GM23338 (cell line): ENCODE measurements at regions not wholly inside any gene's neighbourhood (a gene's known extent, or its start where the extent isn't known, plus 50 kb on each side); places are given as distances from the start of the nearest gene placed in this dataset.
A peak's percentile ranks its signal among the peaks of the same experiment; 100 is the strongest.

Experiments
- ATAC-seq: fragments of 200-7000 bp; cut with Tn5 transposase; 3 replicates; pipeline ENCODE4 v1.9.1; 2020
- DNase-seq: peaks from one replicate; pipeline ENCODE4 v3.0.0-alpha.2; 2015; ENCODE audit warnings: low spot score
- H2AFZ ChIP-seq: fragments of 200-600 bp; sonication (generic); 2 replicates; pipeline ENCODE4 v1.8.0; 2016; ENCODE audit warnings: antibody characterized with exemption, mild to moderate bottlenecking, moderate library complexity
- H3F3A ChIP-seq: fragments of 200-600 bp; sonication (generic); replicated peaks from 2 replicates; pipeline ENCODE4 v1.8.0; 2017; ENCODE audit warnings: antibody characterized with exemption, mixed run types, low read depth
- H3K27ac ChIP-seq: fragments of 200-600 bp; sonication (generic); 2 replicates; pipeline ENCODE4 v1.6.1; 2016; ENCODE audit warnings: low read depth
- H3K27me3 ChIP-seq: fragments of 200-600 bp; sonication (generic); 2 replicates; pipeline ENCODE4 v1.8.0; 2016; ENCODE audit warnings: mild to moderate bottlenecking, mixed run types, moderate library complexity; ENCODE audit not compliant: insufficient read depth
- H3K36me3 ChIP-seq: fragments of 200-600 bp; sonication (generic); 2 replicates; pipeline ENCODE4 v1.8.0; 2016; ENCODE audit warnings: mild to moderate bottlenecking; ENCODE audit not compliant: insufficient read depth
- H3K4me1 ChIP-seq: fragments of 200-600 bp; sonication (generic); 2 replicates; pipeline ENCODE4 v1.8.0; 2016; ENCODE audit warnings: mild to moderate bottlenecking, moderate library complexity; ENCODE audit not compliant: insufficient read depth
- H3K4me2 ChIP-seq: fragments of 200-600 bp; sonication (generic); 2 replicates; pipeline ENCODE4 v1.7.1; 2017; ENCODE audit warnings: mixed run types
- H3K4me3 ChIP-seq: fragments of 200-600 bp; sonication (generic); 2 replicates; pipeline ENCODE4 v1.6.1; 2016; ENCODE audit warnings: mixed run types
- H3K79me2 ChIP-seq: fragments of 200-600 bp; sonication (generic); replicated peaks from 2 replicates; pipeline ENCODE4 v1.8.0; 2017; ENCODE audit warnings: mild to moderate bottlenecking; ENCODE audit not compliant: insufficient read depth
- H3K9me2 ChIP-seq: fragments of 200-600 bp; sonication (generic); 2 replicates; pipeline ENCODE4 v1.8.0; 2017; ENCODE audit not compliant: insufficient read depth
- H4K20me1 ChIP-seq: fragments of 200-600 bp; sonication (generic); replicated peaks from 2 replicates; pipeline ENCODE4 v1.8.0; 2017; ENCODE audit warnings: mild to moderate bottlenecking; ENCODE audit not compliant: insufficient read depth
- H3K27ac Mint-ChIP-seq: 2 replicates; pipeline ENCODE4 v1.8.0; 2020; ENCODE audit warnings: inconsistent platforms, mild to moderate bottlenecking, moderate library complexity, mixed read lengths
- H3K27me3 Mint-ChIP-seq: 3 replicates; pipeline ENCODE4 v1.8.0; 2022; ENCODE audit warnings: low read depth, mild to moderate bottlenecking, moderate library complexity, mixed read lengths, inconsistent platforms; ENCODE audit not compliant: insufficient read depth, poor library complexity
- H3K36me3 Mint-ChIP-seq: 3 replicates; pipeline ENCODE4 v1.8.0; 2021; ENCODE audit warnings: low read depth, mild to moderate bottlenecking, inconsistent platforms, moderate library complexity, mixed read lengths
- H3K4me1 Mint-ChIP-seq: 3 replicates; pipeline ENCODE4 v1.8.0; 2020; ENCODE audit warnings: mild to moderate bottlenecking, inconsistent platforms, mixed read lengths
- H3K4me3 Mint-ChIP-seq: 3 replicates; pipeline ENCODE4 v1.8.0; 2021; ENCODE audit warnings: moderate library complexity, mild to moderate bottlenecking, inconsistent platforms, mixed read lengths
- H3K9me3 Mint-ChIP-seq: 3 replicates; pipeline ENCODE4 v1.8.0; 2020; ENCODE audit warnings: moderate library complexity, mild to moderate bottlenecking, inconsistent platforms, mixed read lengths
- CREB1 ChIP-seq: fragments of 250-450 bp; sonication (Bioruptor Pico); IDR thresholded peaks from 2 replicates; pipeline ENCODE4 v1.5.0; 2020; ENCODE audit warnings: low read depth, mild to moderate bottlenecking, moderate library complexity
- CTCF ChIP-seq, 2 experiments: fragments of 200-600 bp in 1 of 2; sonication (generic) in 1 of 2; conservative IDR thresholded peaks; 2 replicates each; pipeline versions ENCODE4 v1.5.1 to v1.6.1; 2016 to 2017; ENCODE audit warnings: antibody characterized with exemption in 2 of 2, low read depth in 2 of 2, mild to moderate bottlenecking in 2 of 2, moderate library complexity in 1 of 2
- EZH2 ChIP-seq: fragments of 200-600 bp; sonication (generic); IDR thresholded peaks from one replicate; pipeline ENCODE4 v1.8.0; 2017; ENCODE audit warnings: antibody characterized with exemption, mild to moderate bottlenecking, low read depth; ENCODE audit not compliant: unreplicated experiment
- EZH2phosphoT487 ChIP-seq: fragments of 200-600 bp; sonication (generic); IDR thresholded peaks from one replicate; pipeline ENCODE4 v1.8.1; 2018; ENCODE audit warnings: antibody characterized with exemption; ENCODE audit not compliant: unreplicated experiment
- JUNB ChIP-seq: IDR thresholded peaks from one replicate; pipeline ENCODE4 v1.6.1; 2016; ENCODE audit warnings: antibody characterized with exemption; ENCODE audit not compliant: unreplicated experiment
- NANOG ChIP-seq: IDR thresholded peaks from 2 replicates; pipeline ENCODE4 v1.6.1; 2016; ENCODE audit warnings: antibody characterized with exemption, borderline replicate concordance
- POLR2AphosphoS5 ChIP-seq: IDR thresholded peaks from 2 replicates; pipeline ENCODE4 v1.6.1; 2016; ENCODE audit warnings: antibody characterized with exemption, low read depth
- STAT1 ChIP-seq: IDR thresholded peaks from one replicate; pipeline ENCODE4 v1.6.1; 2016; ENCODE audit warnings: antibody characterized with exemption; ENCODE audit not compliant: unreplicated experiment
- ZNF114 ChIP-seq: fragments of 250-450 bp; sonication (Bioruptor Pico); IDR thresholded peaks from 2 replicates; pipeline ENCODE4 v1.5.0; 2020; ENCODE audit warnings: mild to moderate bottlenecking, moderate library complexity
- ZNF331 ChIP-seq: fragments of 250-450 bp; sonication (Bioruptor Pico); IDR thresholded peaks from 2 replicates; pipeline ENCODE4 v1.5.0; 2020; ENCODE audit warnings: low read depth, mild to moderate bottlenecking, moderate library complexity
- TF ChIP-seq, protein P1 (sequence below): IDR thresholded peaks from 2 replicates; pipeline ENCODE4 v1.6.1; 2016; ENCODE audit warnings: antibody characterized with exemption
- TF ChIP-seq, protein P2 (sequence below): fragments of 250-450 bp; sonication (Bioruptor Pico); IDR thresholded peaks from 2 replicates; pipeline ENCODE4 v1.5.0; 2020; ENCODE audit warnings: mild to moderate bottlenecking, moderate library complexity

DNA sequence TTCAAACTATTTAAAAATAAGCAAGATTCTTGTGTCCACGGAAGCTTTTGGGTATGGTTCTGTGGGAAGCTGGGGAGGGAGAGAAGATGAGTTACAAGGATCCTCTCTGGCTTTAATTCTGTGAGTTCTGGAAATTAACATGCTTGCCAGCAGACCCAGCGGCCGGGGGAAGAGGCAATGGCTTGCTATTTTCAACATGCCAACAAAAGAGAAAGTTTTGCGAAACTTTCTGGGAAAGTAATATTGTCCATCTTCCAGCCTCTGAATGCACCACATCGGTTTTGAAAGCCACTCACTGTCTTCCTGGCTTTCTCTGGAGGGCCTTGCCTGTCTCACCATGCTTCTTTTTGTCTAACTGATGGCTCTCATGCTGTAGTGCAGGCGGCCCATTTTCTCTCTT lies 85.7 kb downstream of the EN1 start:
- DNase-seq, result no peak
- H3K9me2 ChIP-seq, result peaks cover 14% of the 10 kb centered on the region
- H3K79me2 ChIP-seq, result no peaks in the 10 kb centered on the region
- no peak overlapping the region for H3K27ac Mint-ChIP-seq
- no peak overlapping the region for H2AFZ ChIP-seq
- H3K4me3 ChIP-seq, result no peak overlapping the region
- H3K36me3 Mint-ChIP-seq, result no peaks in the 10 kb centered on the region
- no peak overlapping the region for H3K4me3 Mint-ChIP-seq
- no peak overlapping the region for H3K4me2 ChIP-seq
- no peaks in the 10 kb centered on the region for H3K9me3 Mint-ChIP-seq
- peaks cover 29% of the 10 kb centered on the region; the same call in 1 of the 2 replicates for H3K27me3 ChIP-seq
- TF ChIP-seq EZH2phosphoT487, result no peak
- peaks cover 21% of the 10 kb centered on the region for H3K4me1 Mint-ChIP-seq
- no peak for ATAC-seq
- H3K4me1 ChIP-seq, result peaks cover 13% of the 10 kb centered on the region
- H3K27me3 Mint-ChIP-seq, result peaks cover 21% of the 10 kb centered on the region
- no peaks in the 10 kb centered on the region for H4K20me1 ChIP-seq
- no peaks in the 10 kb centered on the region for H3F3A ChIP-seq
- no peaks in the 10 kb centered on the region; the same call in 1 of the 2 replicates for H3K36me3 ChIP-seq
- no peak overlapping the region for H3K27ac ChIP-seq

GRCh38 chr2:118755901-118756300 lies 91.5 kb downstream of the EN1 start:
- DNase-seq, result no peak
- Histone ChIP-seq H2AFZ (peak overlapping the region; percentile 78), H4K20me1 (no peaks in the 10 kb centered on the region), H3F3A (no peaks in the 10 kb centered on the region), H3K4me3 (no peak overlapping the region), H3K4me1 (peaks cover 28% of the 10 kb centered on the region), H3K9me2 (peaks cover 22% of the 10 kb centered on the region), H3K27ac (no peak overlapping the region), H3K79me2 (no peaks in the 10 kb centered on the region), H3K27me3 (no peaks in the 10 kb centered on the region), H3K4me2 (peak overlapping the region; percentile 11; the same call in 1 of the 2 replicates), H3K36me3 (no peaks in the 10 kb centered on the region; the same call in 1 of the 2 replicates)
- H3K4me1 Mint-ChIP-seq, result peaks cover 15% of the 10 kb centered on the region; the same call in 2 of the 3 replicates
- H3K27ac Mint-ChIP-seq, result no peak overlapping the region
- no peaks in the 10 kb centered on the region for H3K9me3 Mint-ChIP-seq
- H3K4me3 Mint-ChIP-seq, result no peak overlapping the region
- H3K27me3 Mint-ChIP-seq, result peaks cover 8% of the 10 kb centered on the region
- no peaks in the 10 kb centered on the region for H3K36me3 Mint-ChIP-seq
- no peak; the same call in 2 of the 3 replicates for ATAC-seq
- no peak for TF ChIP-seq EZH2phosphoT487
- TF ChIP-seq STAT1, result no peak
- TF ChIP-seq, protein P1, sequence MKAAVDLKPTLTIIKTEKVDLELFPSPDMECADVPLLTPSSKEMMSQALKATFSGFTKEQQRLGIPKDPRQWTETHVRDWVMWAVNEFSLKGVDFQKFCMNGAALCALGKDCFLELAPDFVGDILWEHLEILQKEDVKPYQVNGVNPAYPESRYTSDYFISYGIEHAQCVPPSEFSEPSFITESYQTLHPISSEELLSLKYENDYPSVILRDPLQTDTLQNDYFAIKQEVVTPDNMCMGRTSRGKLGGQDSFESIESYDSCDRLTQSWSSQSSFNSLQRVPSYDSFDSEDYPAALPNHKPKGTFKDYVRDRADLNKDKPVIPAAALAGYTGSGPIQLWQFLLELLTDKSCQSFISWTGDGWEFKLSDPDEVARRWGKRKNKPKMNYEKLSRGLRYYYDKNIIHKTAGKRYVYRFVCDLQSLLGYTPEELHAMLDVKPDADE, result no peak
- TF ChIP-seq ZNF114, result no peak
- TF ChIP-seq, protein P2, sequence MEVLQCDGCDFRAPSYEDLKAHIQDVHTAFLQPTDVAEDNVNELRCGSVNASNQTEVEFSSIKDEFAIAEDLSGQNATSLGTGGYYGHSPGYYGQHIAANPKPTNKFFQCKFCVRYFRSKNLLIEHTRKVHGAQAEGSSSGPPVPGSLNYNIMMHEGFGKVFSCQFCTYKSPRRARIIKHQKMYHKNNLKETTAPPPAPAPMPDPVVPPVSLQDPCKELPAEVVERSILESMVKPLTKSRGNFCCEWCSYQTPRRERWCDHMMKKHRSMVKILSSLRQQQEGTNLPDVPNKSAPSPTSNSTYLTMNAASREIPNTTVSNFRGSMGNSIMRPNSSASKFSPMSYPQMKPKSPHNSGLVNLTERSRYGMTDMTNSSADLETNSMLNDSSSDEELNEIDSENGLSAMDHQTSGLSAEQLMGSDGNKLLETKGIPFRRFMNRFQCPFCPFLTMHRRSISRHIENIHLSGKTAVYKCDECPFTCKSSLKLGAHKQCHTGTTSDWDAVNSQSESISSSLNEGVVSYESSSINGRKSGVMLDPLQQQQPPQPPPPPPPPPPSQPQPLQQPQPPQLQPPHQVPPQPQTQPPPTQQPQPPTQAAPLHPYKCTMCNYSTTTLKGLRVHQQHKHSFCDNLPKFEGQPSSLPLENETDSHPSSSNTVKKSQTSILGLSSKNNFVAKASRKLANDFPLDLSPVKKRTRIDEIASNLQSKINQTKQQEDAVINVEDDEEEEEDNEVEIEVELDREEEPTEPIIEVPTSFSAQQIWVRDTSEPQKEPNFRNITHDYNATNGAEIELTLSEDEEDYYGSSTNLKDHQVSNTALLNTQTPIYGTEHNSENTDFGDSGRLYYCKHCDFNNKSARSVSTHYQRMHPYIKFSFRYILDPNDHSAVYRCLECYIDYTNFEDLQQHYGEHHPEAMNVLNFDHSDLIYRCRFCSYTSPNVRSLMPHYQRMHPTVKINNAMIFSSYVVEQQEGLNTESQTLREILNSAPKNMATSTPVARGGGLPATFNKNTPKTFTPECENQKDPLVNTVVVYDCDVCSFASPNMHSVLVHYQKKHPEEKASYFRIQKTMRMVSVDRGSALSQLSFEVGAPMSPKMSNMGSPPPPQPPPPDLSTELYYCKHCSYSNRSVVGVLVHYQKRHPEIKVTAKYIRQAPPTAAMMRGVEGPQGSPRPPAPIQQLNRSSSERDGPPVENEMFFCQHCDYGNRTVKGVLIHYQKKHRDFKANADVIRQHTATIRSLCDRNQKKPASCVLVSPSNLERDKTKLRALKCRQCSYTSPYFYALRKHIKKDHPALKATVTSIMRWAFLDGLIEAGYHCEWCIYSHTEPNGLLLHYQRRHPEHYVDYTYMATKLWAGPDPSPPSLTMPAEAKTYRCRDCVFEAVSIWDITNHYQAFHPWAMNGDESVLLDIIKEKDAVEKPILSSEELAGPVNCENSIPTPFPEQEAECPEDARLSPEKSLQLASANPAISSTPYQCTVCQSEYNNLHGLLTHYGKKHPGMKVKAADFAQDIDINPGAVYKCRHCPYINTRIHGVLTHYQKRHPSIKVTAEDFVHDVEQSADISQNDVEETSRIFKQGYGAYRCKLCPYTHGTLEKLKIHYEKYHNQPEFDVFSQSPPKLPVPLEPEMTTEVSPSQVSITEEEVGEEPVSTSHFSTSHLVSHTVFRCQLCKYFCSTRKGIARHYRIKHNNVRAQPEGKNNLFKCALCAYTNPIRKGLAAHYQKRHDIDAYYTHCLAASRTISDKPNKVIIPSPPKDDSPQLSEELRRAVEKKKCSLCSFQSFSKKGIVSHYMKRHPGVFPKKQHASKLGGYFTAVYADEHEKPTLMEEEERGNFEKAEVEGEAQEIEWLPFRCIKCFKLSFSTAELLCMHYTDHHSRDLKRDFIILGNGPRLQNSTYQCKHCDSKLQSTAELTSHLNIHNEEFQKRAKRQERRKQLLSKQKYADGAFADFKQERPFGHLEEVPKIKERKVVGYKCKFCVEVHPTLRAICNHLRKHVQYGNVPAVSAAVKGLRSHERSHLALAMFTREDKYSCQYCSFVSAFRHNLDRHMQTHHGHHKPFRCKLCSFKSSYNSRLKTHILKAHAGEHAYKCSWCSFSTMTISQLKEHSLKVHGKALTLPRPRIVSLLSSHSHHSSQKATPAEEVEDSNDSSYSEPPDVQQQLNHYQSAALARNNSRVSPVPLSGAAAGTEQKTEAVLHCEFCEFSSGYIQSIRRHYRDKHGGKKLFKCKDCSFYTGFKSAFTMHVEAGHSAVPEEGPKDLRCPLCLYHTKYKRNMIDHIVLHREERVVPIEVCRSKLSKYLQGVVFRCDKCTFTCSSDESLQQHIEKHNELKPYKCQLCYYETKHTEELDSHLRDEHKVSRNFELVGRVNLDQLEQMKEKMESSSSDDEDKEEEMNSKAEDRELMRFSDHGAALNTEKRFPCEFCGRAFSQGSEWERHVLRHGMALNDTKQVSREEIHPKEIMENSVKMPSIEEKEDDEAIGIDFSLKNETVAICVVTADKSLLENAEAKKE (CRISPR knock-in tag), result no peak
- no peak for TF ChIP-seq ZNF331
- no peak for TF ChIP-seq CREB1 (CRISPR knock-in tag)
- no peak for TF ChIP-seq CTCF (conservative IDR thresholded peaks at IDR 0.05; ENCODE audit: low read depth in 2 of 2)
- no peak for TF ChIP-seq JUNB
- no peak for TF ChIP-seq EZH2
- TF ChIP-seq NANOG, result no peak
- TF ChIP-seq POLR2AphosphoS5, result no peak
